Osteoblast (primary cell): ENCODE measurements at regions not wholly inside any gene's neighbourhood (a gene's known extent, or its start where the extent isn't known, plus 50 kb on each side); places are given as distances from the start of the nearest gene placed in this dataset.

Experiments
- DNase-seq: peaks from one replicate; pipeline ENCODE4 v3.0.0; 2011; ENCODE audit warnings: low spot score, mixed read lengths; ENCODE audit not compliant: insufficient read length; ENCODE audit errors: missing footprints
- H2AFZ ChIP-seq: 2 replicates; pipeline ENCODE4 v1.6.0; 2011; ENCODE audit warnings: mild to moderate bottlenecking, low read length
- H3K27ac ChIP-seq: 2 replicates; pipeline ENCODE4 v1.5.1; 2011; ENCODE audit warnings: mild to moderate bottlenecking, low read depth, low read length, moderate library complexity
- H3K27me3 ChIP-seq: 2 replicates; pipeline ENCODE4 v1.6.0; 2012; ENCODE audit warnings: mild to moderate bottlenecking, control low read depth, inconsistent platforms, low read length, moderate library complexity; ENCODE audit not compliant: insufficient read depth
- H3K36me3 ChIP-seq: 2 replicates; pipeline ENCODE4 v1.5.1; 2011; ENCODE audit warnings: mild to moderate bottlenecking, low read length, control low read depth, moderate library complexity; ENCODE audit not compliant: insufficient read depth
- H3K4me1 ChIP-seq: 2 replicates; pipeline ENCODE4 v1.5.1; 2011; ENCODE audit warnings: mild to moderate bottlenecking, low read length, control low read depth, moderate library complexity; ENCODE audit not compliant: insufficient read depth
- H3K4me2 ChIP-seq: 2 replicates; pipeline ENCODE4 v1.6.0; 2011; ENCODE audit warnings: mild to moderate bottlenecking, low read length; ENCODE audit not compliant: insufficient read depth
- H3K4me3 ChIP-seq: fragments of 200-600 bp; sonication (generic); 3 replicates; pipeline ENCODE4 v1.5.1; 2012; ENCODE audit warnings: mild to moderate bottlenecking, low read length, inconsistent platforms; ENCODE audit not compliant: insufficient read depth
- H3K79me2 ChIP-seq: 2 replicates; pipeline ENCODE4 v1.6.0; 2012; ENCODE audit warnings: mild to moderate bottlenecking, low read length, control low read depth, inconsistent platforms; ENCODE audit not compliant: insufficient read depth
- H3K9me3 ChIP-seq: 2 replicates; pipeline ENCODE4 v1.5.1; 2011; ENCODE audit warnings: low read depth, low read length, control low read depth
- H4K20me1 ChIP-seq: 2 replicates; pipeline ENCODE4 v1.6.0; 2012; ENCODE audit warnings: mild to moderate bottlenecking, low read length, control low read depth; ENCODE audit not compliant: insufficient read depth
- TF ChIP-seq, protein P1 (sequence below): IDR thresholded peaks from 2 replicates; pipeline ENCODE4 v1.5.1; 2011; ENCODE audit warnings: mild to moderate bottlenecking, low read depth, low read length, moderate library complexity; ENCODE audit errors: extremely low read depth

DNA sequence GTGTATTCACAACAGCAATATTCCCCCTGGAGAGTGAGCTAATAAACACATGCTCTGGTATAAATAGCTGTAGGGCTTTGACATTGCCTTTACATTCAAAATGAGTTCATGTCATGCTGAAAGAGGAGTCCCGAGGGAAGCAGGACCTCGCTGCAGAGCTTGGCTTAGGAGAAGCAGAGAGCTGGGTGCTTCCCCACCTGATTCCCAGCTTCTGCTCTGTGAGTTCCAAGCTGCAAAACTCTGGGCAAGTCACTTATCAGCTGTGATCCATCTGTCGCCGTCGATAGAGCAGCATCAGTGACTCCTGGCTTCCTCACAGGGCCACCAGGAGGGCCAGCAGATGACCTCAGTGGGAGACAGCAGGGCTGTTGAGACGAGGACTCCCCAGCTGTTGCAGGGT lies 241.8 kb downstream of the ANKRD60 start:
- Histone ChIP-seq H3K79me2 (no peaks in the 10 kb centered on the region), H2AFZ (no peak overlapping the region), H4K20me1 (no peaks in the 10 kb centered on the region), H3K36me3 (no peaks in the 10 kb centered on the region), H3K4me2 (no peak overlapping the region), H3K4me1 (peaks cover 19% of the 10 kb centered on the region), H3K27me3 (no peaks in the 10 kb centered on the region), H3K4me3 (no peak overlapping the region), H3K9me3 (no peaks in the 10 kb centered on the region), H3K27ac (no peak overlapping the region)
- no peak for DNase-seq
- TF ChIP-seq, protein P1, sequence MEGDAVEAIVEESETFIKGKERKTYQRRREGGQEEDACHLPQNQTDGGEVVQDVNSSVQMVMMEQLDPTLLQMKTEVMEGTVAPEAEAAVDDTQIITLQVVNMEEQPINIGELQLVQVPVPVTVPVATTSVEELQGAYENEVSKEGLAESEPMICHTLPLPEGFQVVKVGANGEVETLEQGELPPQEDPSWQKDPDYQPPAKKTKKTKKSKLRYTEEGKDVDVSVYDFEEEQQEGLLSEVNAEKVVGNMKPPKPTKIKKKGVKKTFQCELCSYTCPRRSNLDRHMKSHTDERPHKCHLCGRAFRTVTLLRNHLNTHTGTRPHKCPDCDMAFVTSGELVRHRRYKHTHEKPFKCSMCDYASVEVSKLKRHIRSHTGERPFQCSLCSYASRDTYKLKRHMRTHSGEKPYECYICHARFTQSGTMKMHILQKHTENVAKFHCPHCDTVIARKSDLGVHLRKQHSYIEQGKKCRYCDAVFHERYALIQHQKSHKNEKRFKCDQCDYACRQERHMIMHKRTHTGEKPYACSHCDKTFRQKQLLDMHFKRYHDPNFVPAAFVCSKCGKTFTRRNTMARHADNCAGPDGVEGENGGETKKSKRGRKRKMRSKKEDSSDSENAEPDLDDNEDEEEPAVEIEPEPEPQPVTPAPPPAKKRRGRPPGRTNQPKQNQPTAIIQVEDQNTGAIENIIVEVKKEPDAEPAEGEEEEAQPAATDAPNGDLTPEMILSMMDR, result no peak

DNA sequence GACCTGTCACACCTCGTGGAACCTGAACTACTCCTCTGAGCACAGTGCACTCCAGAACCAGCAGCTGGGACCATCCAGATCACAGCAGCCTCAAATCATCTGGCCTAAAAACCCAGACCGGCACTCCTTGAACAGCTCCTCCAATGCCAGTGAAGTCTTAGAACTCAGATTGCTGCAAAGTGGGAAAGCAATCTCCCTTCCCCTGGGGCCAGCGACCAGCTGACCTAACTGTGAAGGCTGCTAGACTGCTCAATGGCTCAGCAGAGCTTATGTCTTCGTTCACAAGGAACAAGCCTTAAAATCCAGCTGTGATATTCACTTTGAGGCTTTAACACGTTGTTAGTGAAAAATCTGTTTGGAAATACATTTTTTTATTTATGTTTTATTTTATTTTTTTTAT lies 243.2 kb downstream of the ANKRD60 start:
- DNase-seq, result no peak
- Histone ChIP-seq H3K4me2 (no peak overlapping the region), H3K27ac (no peak overlapping the region), H3K36me3 (no peaks in the 10 kb centered on the region), H3K27me3 (no peaks in the 10 kb centered on the region), H3K79me2 (no peaks in the 10 kb centered on the region), H4K20me1 (no peaks in the 10 kb centered on the region), H2AFZ (no peak overlapping the region), H3K4me1 (peaks cover 6% of the 10 kb centered on the region), H3K9me3 (no peaks in the 10 kb centered on the region), H3K4me3 (no peak overlapping the region)
- TF ChIP-seq, protein P1, result no peak

DNA sequence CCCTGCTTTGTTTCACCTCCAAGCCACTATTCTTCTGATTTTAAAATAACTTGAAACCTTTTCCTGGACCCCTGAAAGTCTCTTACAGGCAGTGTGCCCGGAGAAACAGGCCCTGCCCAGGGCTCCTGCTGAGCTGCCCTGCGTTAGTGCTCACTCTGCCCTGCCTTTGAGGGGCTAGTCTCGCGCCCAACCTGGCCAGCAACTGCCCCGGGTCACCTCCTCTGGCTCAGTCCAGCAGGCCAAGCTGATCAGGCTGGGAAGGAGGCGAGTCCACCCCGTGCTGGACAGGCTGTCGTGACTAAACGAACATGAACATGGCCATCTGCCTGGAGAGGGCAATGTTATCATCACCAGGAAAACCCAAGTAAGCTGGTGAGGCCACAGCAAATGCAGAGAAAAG lies 245.4 kb downstream of the ANKRD60 start:
- Histone ChIP-seq H3K9me3 (no peaks in the 10 kb centered on the region), H3K27ac (no peak overlapping the region), H3K27me3 (no peaks in the 10 kb centered on the region), H3K4me3 (no peak overlapping the region), H4K20me1 (no peaks in the 10 kb centered on the region), H3K4me2 (no peak overlapping the region), H3K4me1 (no peaks in the 10 kb centered on the region), H3K79me2 (no peaks in the 10 kb centered on the region), H2AFZ (no peak overlapping the region), H3K36me3 (no peaks in the 10 kb centered on the region)
- DNase-seq, result no peak
- TF ChIP-seq, protein P1, result no peak

DNA sequence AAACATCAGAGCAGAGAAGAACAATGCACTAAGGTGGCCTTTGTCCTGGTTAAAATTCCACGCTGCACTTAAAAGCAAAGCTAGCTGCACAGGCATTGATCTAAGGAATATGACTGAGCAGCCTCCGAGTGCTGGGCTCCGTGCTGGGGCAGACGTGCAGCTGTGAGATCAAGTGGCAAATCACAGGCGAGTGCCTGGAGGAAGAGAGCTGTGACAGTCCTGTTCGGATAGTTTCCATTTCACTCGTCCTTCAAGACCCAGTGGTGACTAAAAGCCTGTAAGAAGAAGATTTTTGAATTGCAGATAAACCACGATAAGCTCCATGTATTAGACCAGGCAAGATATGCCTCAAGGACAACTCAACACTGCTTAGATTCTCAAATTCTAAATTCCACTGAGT lies 247.9 kb downstream of the ANKRD60 start:
- Histone ChIP-seq H3K79me2 (no peaks in the 10 kb centered on the region), H3K27me3 (no peaks in the 10 kb centered on the region), H2AFZ (no peak overlapping the region), H3K4me1 (peaks cover 6% of the 10 kb centered on the region), H3K9me3 (no peaks in the 10 kb centered on the region), H3K36me3 (no peaks in the 10 kb centered on the region), H3K4me3 (no peak overlapping the region), H3K4me2 (no peak overlapping the region), H3K27ac (no peak overlapping the region), H4K20me1 (no peaks in the 10 kb centered on the region)
- TF ChIP-seq, protein P1, result no peak
- no peak for DNase-seq
